Astrocyte of the cerebellum (primary cell): ENCODE measurements at regions not wholly inside any gene's neighbourhood (a gene's known extent, or its start where the extent isn't known, plus 50 kb on each side); places are given as distances from the start of the nearest gene placed in this dataset.

Experiments
- DNase-seq: peaks from one replicate; pipeline ENCODE4 v3.0.0-alpha.2; 2011; ENCODE audit warnings: low read depth
- H3K4me3 ChIP-seq: 2 replicates; pipeline ENCODE4 v1.5.1; 2011; ENCODE audit warnings: mild to moderate bottlenecking, low read depth, low read length, moderate library complexity
- CTCF ChIP-seq: IDR thresholded peaks from 2 replicates; pipeline ENCODE4 v1.5.1; 2012; ENCODE audit warnings: low read length, low read depth, moderate library complexity, mild to moderate bottlenecking; ENCODE audit errors: missing control alignments
- in situ Hi-C: cut with HindIII; loops from 2 replicates; pipeline ENCODE4 v1.10.0; 2017; ENCODE audit warnings: low sequenced_read_pairs

- H3K4me3 ChIP-seq, result no peak overlapping the region
- in situ Hi-C loops, result no loop called here
- TF ChIP-seq CTCF, result no peak
- no peak for DNase-seq
These were observed 296.4 kb downstream of the GPAT3 start for GRCh38 chr4:83832110-83832825.

- no peak for DNase-seq
- no peak for TF ChIP-seq CTCF
- H3K4me3 ChIP-seq, result no peak overlapping the region
- in situ Hi-C loops, result no loop called here
These were observed 295.7 kb downstream of the GPAT3 start for GRCh38 chr4:83831588-83831987.

GRCh38 chr4:83830138-83830888 lies 294.4 kb downstream of the GPAT3 start:
- DNase-seq, result no peak
- H3K4me3 ChIP-seq, result no peak overlapping the region
- TF ChIP-seq CTCF, result no peak
- in situ Hi-C loops, result no loop called here

GRCh38 chr4:83828601-83829000 lies 292.7 kb downstream of the GPAT3 start:
- no peak for DNase-seq
- no peak overlapping the region for H3K4me3 ChIP-seq
- TF ChIP-seq CTCF, result no peak
- in situ Hi-C loops, result no loop called here

GRCh38 chr4:83821493-83821892 lies 285.6 kb downstream of the GPAT3 start:
- no peak for DNase-seq
- no peak overlapping the region for H3K4me3 ChIP-seq
- TF ChIP-seq CTCF, result no peak
- in situ Hi-C loops, result no loop called here

GRCh38 chr4:83819582-83819981 lies 283.7 kb downstream of the GPAT3 start:
- in situ Hi-C loops, result no loop called here
- DNase-seq, result no peak
- H3K4me3 ChIP-seq, result no peak overlapping the region
- TF ChIP-seq CTCF, result no peak
